ENCODE measurements at regions not wholly inside any gene's neighbourhood (a gene's known extent, or its start where the extent isn't known, plus 50 kb on each side); places are given as distances from the start of the nearest gene placed in this dataset.

DNA sequence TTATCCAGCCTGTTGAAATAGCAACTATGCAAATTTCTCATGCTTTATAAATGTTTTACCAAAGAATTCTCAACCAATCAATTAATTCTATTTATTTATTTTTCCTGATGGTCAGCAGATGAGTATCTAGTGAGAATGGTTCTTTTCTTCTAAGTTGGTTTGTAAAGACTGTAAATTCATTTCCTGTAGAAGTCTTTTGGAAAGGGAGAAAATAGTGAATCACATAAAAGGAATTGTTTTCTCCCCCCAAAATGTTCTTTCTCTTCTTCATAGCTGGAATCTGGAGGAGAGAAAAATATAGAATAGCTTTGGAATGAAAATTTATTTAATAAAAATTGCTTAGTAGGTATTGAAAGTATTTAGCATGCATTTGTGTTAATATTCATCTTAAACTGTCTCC, 836.1 kb upstream of the ZEB2 start:
- FAIRE-seq, result no peak

DNA sequence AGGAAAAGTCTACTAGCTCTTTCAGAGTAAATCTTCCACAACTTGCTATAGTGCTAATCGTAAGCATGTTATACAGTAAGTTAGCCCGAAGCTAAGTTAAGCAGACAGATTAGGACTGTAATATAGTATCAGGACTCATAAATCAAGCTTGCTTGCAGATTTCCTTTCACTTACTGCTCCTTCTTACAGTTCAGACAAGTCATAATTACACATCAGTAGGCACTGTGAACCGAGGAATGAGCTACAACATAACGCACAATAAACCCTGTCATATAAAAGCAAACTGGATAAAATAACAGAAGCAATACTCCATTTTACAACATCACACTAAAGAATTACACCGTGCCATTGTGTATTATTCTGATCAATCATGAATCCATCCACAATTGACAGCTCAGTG, 832.6 kb upstream of the ZEB2 start:
- no peak for FAIRE-seq
- no peak for DNase-seq (ENCODE audit: low spot score in 2 of 2)

More for the DNA sequence above, 836.1 kb upstream of the ZEB2 start:
- no peak for DNase-seq (ENCODE audit: low spot score in 2 of 2)

DNA sequence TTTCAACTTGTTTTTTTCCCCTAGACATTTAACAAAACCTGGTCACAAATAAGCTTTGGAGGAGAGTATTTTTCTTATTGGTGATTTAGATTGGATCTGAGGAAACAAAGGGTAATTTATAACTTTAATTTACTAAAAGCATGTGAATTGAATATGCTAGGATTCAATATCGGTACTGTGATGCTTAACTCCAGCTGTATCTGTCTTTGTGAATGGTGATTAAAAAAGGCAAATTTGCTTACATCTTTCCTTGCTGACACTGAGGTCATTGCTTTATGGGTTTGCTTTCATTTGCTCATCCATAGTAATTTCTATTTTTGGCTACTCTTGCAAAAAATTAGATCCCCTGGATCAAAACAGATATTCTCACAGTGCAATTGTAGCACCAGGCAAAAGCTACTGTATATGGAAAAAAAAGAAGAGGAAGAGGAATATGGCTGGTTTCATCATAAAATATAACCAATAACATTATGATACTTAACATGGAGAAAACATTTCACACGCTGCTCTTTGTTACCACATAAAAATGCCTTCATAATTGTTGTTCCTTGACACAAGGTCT, 832.0 kb upstream of the ZEB2 start:
- no peak for DNase-seq (ENCODE audit: low spot score in 2 of 2)
- FAIRE-seq, result no peak

DNA sequence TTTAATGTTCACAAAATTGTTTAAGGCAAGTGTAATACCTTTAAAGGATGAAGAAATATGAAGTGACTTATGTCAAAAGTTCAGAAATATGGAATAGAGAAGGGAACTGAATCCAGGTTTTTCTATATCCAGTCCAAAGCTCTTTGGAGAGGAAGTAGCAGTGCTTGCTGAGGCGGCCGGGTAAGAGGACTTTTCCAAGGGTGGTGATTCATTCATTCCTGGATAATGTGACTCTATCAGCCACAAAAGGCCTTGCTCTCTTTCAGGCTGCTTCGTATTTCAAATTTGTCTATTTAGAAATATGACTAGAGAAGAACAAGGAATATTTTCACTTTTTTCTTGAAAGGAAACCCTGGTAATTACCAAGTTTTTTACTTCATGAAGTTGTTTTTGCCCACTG, 830.1 kb upstream of the ZEB2 start:
- FAIRE-seq (no peak), DNase-seq (ENCODE audit: low spot score in 2 of 2) (no peak)

DNA sequence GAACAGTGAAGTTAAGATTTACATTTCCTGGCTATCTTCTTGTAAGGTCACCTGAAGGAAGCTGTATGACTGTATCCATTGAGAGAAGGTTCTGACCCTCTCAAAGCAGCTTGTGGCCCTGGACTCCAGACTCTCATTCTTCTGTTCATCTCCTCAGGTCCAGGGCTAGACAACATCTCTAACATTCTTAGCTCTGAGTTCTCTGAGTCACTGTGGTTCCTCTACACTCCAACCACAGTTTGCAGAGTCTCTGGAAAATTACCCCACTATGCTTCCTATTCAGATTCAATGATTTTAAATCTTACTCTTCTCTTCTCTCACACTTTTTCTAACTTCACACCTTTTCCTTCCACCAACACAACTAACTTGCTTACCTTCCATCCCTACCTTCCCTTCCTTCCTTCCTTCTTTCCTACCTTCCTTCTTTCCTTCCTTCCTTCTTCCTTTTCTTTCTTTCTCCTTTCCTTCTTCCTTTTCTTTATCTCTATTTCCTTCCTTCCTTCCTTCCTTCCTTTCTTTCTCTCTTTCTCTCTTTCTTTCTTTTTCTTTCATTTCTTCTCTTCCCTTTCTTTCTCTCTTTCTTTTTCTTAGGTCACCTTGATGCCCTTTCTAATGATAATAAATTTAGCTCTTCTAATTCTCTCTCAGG, 824.3 kb upstream of the ZEB2 start:
- DNase-seq (ENCODE audit: low spot score in 2 of 2) (no peak), FAIRE-seq (no peak)

DNA sequence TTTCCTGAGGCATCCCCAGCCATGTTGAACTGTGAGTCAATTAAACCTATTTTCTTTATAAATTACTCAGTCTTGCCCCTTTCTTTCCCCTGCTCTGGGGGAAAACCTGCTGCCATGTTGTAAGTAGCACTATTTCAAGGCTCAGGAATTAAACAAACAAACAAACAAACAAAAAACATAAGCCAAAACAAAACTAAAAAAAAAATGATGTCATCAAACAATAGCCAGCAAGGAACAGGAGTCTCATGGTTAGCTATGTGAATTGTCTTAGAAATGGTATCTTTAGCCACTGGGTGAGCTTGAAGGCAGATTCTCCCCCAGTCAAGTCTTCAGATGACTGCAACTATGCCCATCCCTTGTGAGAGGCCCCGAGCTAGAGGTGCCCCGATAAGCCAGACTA, 823.4 kb upstream of the ZEB2 start:
- FAIRE-seq (no peak), DNase-seq (ENCODE audit: low spot score in 2 of 2) (no peak)

DNA sequence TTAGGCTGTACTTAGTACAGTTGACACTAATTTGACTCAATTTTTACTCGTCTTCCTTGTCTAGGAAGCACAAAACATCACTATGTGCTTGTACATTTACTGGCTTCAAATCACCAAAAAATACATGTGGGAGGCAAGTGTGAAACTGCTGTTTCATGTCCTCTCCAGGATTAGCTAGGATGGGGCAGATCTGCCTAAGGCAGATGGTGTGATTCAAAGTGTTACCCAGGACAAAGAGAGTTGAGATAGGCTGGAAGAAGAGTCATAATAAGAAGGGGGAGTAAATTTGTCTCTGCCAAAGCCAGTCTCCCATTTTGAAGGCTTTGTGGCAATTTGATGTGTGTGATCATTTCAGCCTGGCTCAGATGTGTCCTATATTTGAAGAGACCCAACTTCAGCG, 821.6 kb upstream of the ZEB2 start:
- DNase-seq (ENCODE audit: low spot score in 2 of 2), result no peak
- no peak for FAIRE-seq

DNA sequence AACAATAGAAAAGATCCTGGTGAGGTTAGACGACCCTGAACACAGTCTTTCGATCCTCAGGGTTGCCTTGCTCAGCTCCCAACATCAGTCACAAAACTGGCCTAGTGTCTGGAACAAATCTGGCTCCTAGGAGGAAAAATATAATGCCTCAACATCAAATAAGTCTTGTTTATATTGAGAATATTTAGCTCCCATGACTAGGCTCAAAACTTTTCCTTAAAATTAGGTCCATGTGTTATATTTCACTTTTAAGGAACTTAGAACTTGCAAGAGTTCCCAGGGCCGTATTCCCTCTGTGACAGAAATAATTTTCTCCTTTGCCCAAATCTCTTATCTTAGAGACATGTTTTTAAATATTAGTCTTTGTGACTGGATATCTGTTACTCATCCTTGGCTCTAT, 819.7 kb upstream of the ZEB2 start:
- FAIRE-seq (no peak), DNase-seq (ENCODE audit: low spot score in 2 of 2) (no peak)

DNA sequence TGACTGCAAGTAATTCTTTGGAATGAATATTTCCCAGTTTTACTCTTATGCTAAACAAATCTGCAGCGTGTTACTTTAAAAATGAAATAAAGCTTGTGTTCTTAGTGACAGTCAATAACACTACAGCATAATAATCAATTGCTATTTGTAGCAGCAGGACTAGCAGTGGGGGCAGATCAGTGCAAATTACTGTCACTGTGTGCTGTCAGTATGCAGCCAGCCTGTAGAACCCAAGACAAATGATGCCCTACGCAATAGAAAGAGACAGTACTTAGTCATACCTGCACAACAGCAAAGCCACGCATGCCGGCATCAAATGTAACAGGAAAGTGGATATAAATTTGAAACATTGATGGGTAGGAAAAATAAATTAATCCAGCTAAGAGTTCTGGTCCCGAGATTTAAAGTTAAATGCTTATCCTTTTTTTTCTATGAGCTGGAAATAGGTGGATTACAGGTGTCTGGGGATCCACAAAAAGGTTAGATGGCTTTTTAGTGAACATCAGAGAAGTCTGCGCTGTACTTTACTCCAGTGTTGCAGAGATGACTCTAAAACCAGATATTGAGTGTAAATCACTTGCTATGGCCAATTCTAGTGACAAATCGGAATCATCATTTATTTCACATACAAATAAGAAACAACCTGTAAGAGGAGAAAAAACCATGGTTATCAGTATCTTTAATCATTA, 812.4 kb upstream of the ZEB2 start:
- no peak for FAIRE-seq
- no peak for DNase-seq (ENCODE audit: low spot score in 2 of 2)

DNA sequence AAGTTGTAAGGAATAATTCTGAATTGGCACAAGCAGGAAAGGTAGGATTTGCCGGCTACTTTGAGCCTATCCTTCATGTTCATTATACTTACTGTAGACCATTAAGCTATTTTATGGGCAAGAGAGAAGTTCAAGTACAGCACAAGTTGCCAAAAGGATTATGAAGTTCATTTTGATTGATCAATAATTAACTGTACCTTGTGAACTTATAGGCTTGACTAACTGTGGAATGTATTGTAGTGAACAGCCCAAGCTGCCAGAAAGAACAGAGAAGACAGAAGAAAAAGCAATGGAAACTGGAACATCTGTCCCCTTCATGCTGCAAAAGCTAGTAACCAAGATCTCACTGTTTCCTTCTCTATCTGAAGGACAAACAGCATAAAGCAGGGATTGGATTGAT, 810.1 kb upstream of the ZEB2 start:
- DNase-seq (ENCODE audit: low spot score in 2 of 2) (no peak), FAIRE-seq (no peak)

DNA sequence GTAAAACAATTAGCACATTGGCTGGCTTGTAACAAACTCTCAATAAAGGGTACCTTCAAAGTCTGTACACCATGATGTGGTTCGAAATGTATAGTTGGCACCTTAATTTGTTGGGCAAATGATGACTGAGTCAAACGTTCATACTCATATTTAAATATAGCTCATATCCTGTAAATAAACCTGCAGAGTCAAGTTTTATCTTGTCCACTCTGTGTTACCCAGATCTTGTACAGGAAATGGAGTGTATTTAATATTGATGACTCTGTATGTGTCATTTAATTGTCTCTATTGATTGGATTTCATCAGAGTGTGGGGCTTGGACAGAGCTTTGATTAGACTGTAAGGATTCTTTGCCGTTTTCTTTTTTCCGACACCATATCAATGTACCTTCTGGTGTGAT, 805.6 kb upstream of the ZEB2 start:
- DNase-seq (ENCODE audit: low spot score in 2 of 2), result no peak
- no peak for FAIRE-seq

DNA sequence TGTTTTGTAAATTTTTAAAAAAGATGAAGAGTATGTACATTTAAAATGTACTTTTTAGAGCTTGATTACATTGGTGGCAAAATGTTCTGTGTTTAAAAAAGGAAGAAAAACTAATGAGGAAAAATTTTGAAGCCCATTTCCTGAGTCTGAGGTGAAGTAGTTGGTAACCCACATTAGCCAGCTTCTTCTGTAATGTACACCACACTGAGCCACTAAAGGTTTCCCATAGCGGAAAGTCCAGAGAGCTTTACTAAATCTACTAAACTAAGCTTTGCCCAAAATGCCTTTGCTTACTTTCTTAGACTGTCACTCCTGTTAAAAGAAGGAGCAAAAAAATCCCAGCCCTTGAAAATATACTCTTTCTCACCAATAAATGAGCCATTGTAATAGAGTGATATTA, 804.8 kb upstream of the ZEB2 start:
- DNase-seq (ENCODE audit: low spot score in 2 of 2), result no peak
- FAIRE-seq, result no peak

DNA sequence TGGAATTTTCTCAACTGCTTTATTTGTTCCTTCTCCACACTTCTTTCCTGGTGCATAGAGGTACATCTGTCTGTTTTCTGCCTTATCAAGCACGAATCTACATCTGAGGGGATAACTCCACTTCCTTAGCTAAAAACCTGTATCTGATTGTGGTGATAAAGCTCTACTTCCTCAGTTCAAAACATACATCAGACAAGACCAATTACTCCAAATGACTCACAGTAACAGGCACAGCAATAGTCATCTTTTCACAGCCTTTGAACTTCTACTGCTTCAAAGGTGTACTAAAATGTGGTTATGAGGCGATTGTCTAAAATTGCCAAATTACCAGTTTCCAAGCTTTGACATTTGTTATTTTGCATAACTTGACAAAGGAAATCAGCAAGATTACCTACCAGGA, 803.6 kb upstream of the ZEB2 start:
- FAIRE-seq (no peak), DNase-seq (ENCODE audit: low spot score in 2 of 2) (no peak)

DNA sequence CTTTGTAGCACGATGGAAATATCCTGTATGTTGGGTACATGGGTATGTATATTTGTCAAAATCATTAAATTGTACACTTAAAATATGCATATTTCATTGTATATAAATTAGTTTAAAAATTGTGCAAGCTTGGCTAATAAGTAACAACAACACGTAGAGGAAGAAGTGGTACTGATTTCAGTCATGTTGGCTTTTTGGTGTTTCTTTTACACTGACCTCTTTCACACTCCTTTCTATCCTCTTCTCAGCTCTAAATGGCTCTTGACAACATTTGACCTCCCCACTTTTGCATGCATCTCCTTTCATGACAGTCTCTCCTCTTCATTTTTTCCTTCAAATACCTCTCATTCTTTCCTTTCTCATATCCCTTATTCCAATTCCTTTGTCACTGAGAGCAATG, 801.4 kb upstream of the ZEB2 start:
- no peak for FAIRE-seq
- DNase-seq (ENCODE audit: low spot score in 2 of 2), result no peak

DNA sequence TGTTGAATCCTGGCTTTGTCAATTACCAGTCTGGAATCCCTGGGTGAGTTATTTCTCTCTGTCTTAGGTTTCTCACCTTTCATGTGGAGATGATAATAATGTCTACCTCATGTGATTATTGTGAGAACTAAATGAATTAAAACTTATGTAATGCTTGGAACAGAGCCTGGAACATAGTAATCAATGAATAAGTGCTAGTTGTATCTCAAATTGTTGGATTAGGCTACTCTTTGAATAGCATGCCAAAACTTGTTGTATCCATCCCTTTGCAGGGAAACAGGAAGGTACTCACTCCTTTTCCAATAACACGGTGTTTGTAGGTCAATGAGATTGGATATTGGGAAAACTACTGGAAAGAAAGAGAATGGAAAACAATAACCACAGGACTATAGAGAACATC, 796.6 kb upstream of the ZEB2 start:
- DNase-seq (ENCODE audit: low spot score in 2 of 2) (no peak), FAIRE-seq (no peak)

DNA sequence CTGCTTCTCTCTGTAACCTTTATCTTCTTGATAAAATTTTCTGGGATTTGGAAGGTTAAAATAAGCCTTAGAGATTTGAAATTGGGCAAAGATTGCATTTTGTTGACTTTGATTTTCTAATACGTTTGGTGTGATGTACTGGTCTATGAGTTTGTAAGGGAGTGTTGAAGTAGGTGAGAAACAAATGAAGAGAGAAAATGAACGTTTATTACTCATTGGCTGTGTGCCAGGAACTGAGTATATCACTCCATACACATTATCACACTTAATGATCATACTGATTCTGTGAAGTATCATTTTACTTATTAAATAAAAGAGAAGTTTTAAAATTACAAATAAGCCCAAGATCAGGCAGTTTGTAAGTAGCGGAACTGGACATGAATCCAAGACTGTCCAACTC, 795.1 kb upstream of the ZEB2 start:
- FAIRE-seq (no peak), DNase-seq (ENCODE audit: low spot score in 2 of 2) (no peak)

DNA sequence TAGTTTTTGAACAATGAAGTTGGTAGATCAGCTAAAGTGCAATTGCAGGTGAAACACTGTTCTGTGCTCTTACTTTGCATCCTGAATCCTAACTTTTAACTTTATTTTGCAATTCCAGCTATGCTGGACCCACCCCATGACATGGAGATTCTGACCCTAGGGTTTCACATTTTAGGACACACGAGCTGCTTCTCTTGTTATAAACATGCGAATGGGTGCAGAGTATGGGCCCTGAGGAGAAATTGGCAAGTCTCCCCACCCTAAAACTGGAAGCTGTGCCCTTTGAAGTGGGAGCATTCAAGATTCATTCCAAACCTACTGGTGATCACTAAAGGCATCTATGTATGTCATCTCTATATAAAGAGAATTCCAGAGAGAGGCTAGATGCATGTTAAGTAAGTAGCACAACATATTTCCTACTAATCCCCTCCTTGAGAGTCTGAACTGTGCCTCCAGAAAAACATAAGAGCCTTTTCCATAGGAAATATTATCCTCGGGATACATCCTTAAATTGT, 794.3 kb upstream of the ZEB2 start:
- FAIRE-seq, result no peak
- no peak for DNase-seq (ENCODE audit: low spot score in 2 of 2)

DNA sequence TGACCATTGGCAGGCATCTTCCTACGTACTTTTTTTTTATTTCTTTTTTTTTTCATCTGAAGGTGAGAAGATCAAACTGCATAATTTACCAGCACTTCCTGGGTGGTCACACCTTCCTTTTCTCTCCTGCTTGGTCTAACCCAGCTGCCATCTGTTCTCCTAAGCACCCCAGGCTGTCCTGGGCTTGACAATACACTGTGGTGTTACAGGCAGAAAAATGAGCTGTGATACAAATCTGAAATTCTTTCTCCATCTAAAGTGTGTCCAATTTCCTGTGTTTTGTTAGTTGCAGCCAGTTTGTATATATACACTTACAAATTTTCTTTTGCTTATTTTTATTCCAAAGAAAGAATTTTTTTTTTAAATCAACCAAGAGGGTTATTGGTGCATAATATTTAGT, 786.0 kb upstream of the ZEB2 start:
- DNase-seq (ENCODE audit: low spot score in 2 of 2), result no peak
- FAIRE-seq, result no peak

DNA sequence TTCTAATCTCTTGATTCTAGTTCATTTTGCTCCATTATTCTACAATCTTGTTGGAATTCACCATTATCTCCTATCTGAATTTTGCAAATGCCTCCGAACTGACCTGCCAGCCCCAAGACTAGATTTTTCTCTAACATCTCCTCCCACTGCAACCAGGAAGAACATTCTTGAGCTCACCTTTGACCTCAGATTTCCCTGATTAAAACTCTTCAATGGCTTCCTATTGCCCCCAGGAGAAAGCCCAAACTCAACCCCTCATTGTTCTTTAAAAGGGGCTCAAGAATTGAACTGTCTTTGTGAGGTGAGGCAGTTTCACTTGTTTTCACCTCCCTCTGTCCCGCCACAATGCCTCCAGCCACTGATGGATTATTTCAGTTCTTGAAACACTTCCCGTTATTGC, 784.6 kb upstream of the ZEB2 start:
- no peak for FAIRE-seq
- DNase-seq (ENCODE audit: low spot score in 2 of 2), result no peak

DNA sequence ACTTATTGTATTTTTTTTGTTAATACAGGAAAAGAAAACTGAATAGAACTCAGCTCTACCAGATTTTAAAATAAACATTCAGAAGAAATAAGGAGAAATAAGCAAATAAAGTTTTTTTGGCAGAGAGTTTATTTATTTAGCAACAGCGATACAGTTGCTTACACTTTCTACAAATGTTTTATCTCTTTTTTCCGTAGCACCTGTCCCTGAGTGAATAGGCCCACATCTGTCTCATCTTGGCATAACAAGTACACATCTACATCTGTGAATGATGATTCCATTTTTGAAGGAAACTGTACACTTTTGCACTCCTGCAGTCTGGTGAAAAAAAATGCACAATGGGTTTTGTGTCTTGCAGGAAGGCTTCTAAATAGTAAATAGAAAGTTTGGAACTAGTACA, 783.6 kb upstream of the ZEB2 start:
- DNase-seq (ENCODE audit: low spot score in 2 of 2) (no peak), FAIRE-seq (no peak)

DNA sequence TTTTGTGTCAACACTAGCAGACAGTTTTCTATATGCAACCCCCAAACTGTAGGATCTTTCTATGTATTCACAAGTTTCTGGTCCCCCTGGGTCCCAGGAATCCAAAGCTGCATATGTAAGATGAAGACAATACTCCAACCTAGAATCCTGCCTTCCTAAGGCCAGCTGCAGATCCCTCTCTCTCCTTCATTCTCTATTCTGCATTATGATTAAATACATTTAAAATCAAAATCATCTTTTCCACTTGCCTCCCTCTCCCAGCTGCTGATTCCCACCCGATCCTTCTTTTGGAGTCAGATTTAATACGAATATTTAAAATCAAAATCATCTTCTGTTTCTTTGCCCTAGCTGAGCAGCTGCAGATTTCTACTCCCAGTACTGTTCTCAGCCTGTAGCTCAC, 783.0 kb upstream of the ZEB2 start:
- DNase-seq (ENCODE audit: low spot score in 2 of 2) (no peak), FAIRE-seq (no peak)

DNA sequence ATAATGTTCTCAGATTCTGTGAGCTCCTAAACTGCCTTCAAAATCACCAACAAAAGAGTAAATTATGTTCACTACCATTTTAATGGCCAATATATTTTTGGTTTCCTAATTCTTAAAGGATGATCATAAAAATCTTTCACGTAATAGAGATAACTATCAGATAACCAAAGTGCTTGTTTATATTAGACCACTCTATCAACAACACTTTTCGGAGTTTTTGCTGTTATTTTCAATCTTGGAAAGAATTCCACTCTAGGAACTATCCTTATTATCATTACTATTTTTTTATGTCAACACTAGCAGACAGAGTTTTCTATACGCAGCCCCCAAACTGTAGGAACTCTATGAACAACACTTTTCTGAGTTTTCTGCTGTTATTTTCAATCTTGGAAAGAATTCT, 782.5 kb upstream of the ZEB2 start:
- no peak for FAIRE-seq
- DNase-seq (ENCODE audit: low spot score in 2 of 2), result no peak
